Smooth muscle cell (in vitro differentiated cells): ENCODE measurements at regions not wholly inside any gene's neighbourhood (a gene's known extent, or its start where the extent isn't known, plus 50 kb on each side); places are given as distances from the start of the nearest gene placed in this dataset.

ENCODE experiments used
- DNase-seq: peaks from one replicate; lab custom pipeline; 2025; ENCODE audit not compliant: unreplicated experiment; lab: John Stamatoyannopoulos, UW
- H2AFZ ChIP-seq: fragments of 200-600 bp; sonication (generic); 2 replicates; pipeline ENCODE4 v1.6.0; 2016; ENCODE audit warnings: antibody characterized with exemption, low read depth, mild to moderate bottlenecking
- H3F3A ChIP-seq: fragments of 200-600 bp; sonication (generic); 2 replicates; pipeline ENCODE4 v1.6.0; 2017; ENCODE audit warnings: antibody characterized with exemption, low read depth
- H3K27ac ChIP-seq: fragments of 200-600 bp; sonication (generic); 2 replicates; pipeline ENCODE4 v1.5.1; 2016; ENCODE audit warnings: low read depth, mild to moderate bottlenecking
- H3K27me3 ChIP-seq: fragments of 200-600 bp; sonication (generic); 2 replicates; pipeline ENCODE4 v1.6.1; 2016; ENCODE audit warnings: low read depth, mild to moderate bottlenecking
- H3K36me3 ChIP-seq: fragments of 200-600 bp; sonication (generic); 2 replicates; pipeline ENCODE4 v1.5.1; 2016; ENCODE audit warnings: low read depth
- H3K4me1 ChIP-seq: fragments of 200-600 bp; sonication (generic); 2 replicates; pipeline ENCODE4 v1.5.1; 2016; ENCODE audit warnings: low read depth
- H3K4me2 ChIP-seq: fragments of 200-600 bp; sonication (generic); 2 replicates; pipeline ENCODE4 v1.6.0; 2016; ENCODE audit warnings: mild to moderate bottlenecking
- H3K4me3 ChIP-seq: fragments of 200-600 bp; sonication (generic); 2 replicates; pipeline ENCODE4 v1.5.1; 2016; ENCODE audit warnings: mild to moderate bottlenecking
- H3K79me2 ChIP-seq: fragments of 200-600 bp; sonication (generic); 2 replicates; pipeline ENCODE4 v1.6.0; 2016; ENCODE audit warnings: low read depth, mild to moderate bottlenecking
- H3K9ac ChIP-seq: fragments of 200-600 bp; sonication (generic); 2 replicates; pipeline ENCODE4 v1.6.0; 2016; ENCODE audit warnings: low read depth
- H3K9me3 ChIP-seq: fragments of 200-600 bp; sonication (generic); replicated peaks from 2 replicates; pipeline ENCODE4 v1.5.1; 2016; ENCODE audit warnings: low read depth
- H4K20me1 ChIP-seq: fragments of 200-600 bp; sonication (generic); 2 replicates; pipeline ENCODE4 v1.6.0; 2016; ENCODE audit warnings: low read depth
- WGBS: methylation state at CpG from one replicate; pipeline ENCODE4 v1.1.7; 2016; ENCODE audit warnings: low lambda C conversion rate; 5-methylcytosine and 5-hydroxymethylcytosine counted together
- TF ChIP-seq, protein P1 (sequence below): fragments of 200-600 bp; sonication (generic); IDR thresholded peaks from 2 replicates; pipeline ENCODE4 v1.5.1; 2017; ENCODE audit warnings: borderline replicate concordance, mild to moderate bottlenecking, antibody characterized with exemption; ENCODE audit not compliant: insufficient read depth, poor library complexity, severe bottlenecking

DNA sequence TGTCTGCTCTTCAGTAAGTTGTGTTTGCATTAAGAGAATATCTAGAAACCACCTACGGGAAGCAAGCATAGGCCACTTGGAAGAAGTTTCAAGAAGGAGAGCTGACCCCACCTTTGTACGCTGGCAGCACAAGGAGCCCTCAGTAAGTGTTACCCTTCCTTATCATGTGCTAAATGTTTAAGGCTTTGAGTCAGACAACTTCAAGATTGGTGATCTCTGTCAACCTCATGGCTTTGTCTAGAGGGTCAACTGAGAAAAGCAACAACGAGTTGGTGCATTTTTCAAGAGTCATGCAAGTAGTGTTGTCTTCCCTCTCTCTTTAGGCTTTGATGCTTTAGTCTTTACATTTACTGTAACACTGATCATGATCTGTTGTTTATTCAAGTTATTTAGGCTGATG is 53.2 kb upstream of the SPTLC3 start:
- Histone ChIP-seq H3K27me3 (no peaks in the 10 kb centered on the region), H3K27ac (no peak overlapping the region), H3K79me2 (no peaks in the 10 kb centered on the region), H3K9ac (no peak overlapping the region), H3K4me1 (no peaks in the 10 kb centered on the region), H3K4me2 (no peak overlapping the region), H4K20me1 (no peaks in the 10 kb centered on the region), H3K36me3 (no peaks in the 10 kb centered on the region), H2AFZ (no peak overlapping the region), H3K9me3 (no peaks in the 10 kb centered on the region), H3K4me3 (no peak overlapping the region), H3F3A (no peaks in the 10 kb centered on the region)
- DNase-seq = no peak
- TF ChIP-seq, protein P1, sequence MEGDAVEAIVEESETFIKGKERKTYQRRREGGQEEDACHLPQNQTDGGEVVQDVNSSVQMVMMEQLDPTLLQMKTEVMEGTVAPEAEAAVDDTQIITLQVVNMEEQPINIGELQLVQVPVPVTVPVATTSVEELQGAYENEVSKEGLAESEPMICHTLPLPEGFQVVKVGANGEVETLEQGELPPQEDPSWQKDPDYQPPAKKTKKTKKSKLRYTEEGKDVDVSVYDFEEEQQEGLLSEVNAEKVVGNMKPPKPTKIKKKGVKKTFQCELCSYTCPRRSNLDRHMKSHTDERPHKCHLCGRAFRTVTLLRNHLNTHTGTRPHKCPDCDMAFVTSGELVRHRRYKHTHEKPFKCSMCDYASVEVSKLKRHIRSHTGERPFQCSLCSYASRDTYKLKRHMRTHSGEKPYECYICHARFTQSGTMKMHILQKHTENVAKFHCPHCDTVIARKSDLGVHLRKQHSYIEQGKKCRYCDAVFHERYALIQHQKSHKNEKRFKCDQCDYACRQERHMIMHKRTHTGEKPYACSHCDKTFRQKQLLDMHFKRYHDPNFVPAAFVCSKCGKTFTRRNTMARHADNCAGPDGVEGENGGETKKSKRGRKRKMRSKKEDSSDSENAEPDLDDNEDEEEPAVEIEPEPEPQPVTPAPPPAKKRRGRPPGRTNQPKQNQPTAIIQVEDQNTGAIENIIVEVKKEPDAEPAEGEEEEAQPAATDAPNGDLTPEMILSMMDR = no peak
- WGBS = 59% methylated on average over 3 of the region's 3 CpGs

DNA sequence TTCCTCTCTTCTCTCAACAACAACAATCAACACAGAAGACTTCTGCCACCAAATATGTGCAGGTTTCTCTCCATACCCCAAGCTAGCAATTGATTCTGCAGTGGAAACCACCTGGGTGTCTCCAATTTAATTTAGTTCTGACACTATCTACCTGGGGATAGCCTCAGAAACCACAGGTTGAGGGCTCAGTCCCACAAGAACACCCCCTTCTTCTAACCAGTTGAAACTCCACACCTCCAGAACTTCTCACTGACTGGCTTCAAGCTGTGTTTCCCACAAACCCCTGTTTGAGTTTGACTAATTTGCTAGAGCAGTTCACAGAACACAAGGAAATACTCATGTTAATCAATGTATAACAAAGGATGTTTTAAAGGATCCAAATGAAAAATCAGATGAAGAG is 52.5 kb upstream of the SPTLC3 start:
- no peak overlapping the region for H2AFZ ChIP-seq
- no peak for DNase-seq
- TF ChIP-seq, protein P1 = no peak

DNA sequence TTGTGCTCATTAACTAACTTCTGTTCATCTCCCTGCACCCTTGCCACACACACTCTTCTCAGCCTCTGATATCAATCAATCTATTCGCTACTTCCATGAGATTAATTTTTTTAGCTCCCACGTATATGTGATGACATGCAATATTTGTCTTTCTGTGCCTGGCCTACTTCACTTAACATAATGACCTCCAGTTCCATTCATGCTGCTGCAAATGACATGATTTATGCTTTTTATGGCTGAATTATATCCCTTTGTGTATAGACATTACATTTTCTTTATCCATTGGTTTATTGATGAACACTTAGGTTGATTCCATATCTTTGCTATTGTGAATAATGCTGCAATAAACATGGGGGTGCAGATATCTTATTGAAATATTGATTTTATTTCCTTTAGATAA is 50.8 kb upstream of the SPTLC3 start:
- TF ChIP-seq, protein P1 = no peak
- Histone ChIP-seq H3F3A (peaks cover 10% of the 10 kb centered on the region), H4K20me1 (no peaks in the 10 kb centered on the region), H3K4me2 (no peak overlapping the region), H3K9ac (no peak overlapping the region), H3K4me3 (no peak overlapping the region), H3K9me3 (no peaks in the 10 kb centered on the region), H3K4me1 (peaks cover 6% of the 10 kb centered on the region), H3K27me3 (no peaks in the 10 kb centered on the region), H2AFZ (no peak overlapping the region), H3K36me3 (no peaks in the 10 kb centered on the region), H3K27ac (no peak overlapping the region), H3K79me2 (no peaks in the 10 kb centered on the region)
- no peak for DNase-seq
- 87% methylated on average over 2 of the region's 2 CpGs for WGBS

More for the DNA sequence above, 52.5 kb upstream of the SPTLC3 start:
- Histone ChIP-seq H3K9me3 (no peaks in the 10 kb centered on the region), H4K20me1 (no peaks in the 10 kb centered on the region), H3K79me2 (no peaks in the 10 kb centered on the region), H3K9ac (no peak overlapping the region), H3F3A (peaks cover 4% of the 10 kb centered on the region), H3K27me3 (no peaks in the 10 kb centered on the region), H3K4me2 (no peak overlapping the region), H3K27ac (no peak overlapping the region), H3K4me3 (no peak overlapping the region), H3K36me3 (no peaks in the 10 kb centered on the region), H3K4me1 (no peaks in the 10 kb centered on the region)
